A673 (cell line): ENCODE measurements at regions not wholly inside any gene's neighbourhood (a gene's known extent, or its start where the extent isn't known, plus 50 kb on each side); places are given as distances from the start of the nearest gene placed in this dataset.

Source experiments
- EZH2 ChIP-seq: fragments of 200-600 bp; sonication (generic); IDR thresholded peaks from 2 replicates; pipeline ENCODE4 v1.6.1; 2017; ENCODE audit warnings: borderline replicate concordance, low read depth, mild to moderate bottlenecking, mixed read lengths, antibody characterized with exemption, low read length; ENCODE audit not compliant: poor library complexity, severe bottlenecking
- TF ChIP-seq, protein P1 (sequence below): fragments of 300-800, 200-600 bp; sonication (generic); conservative IDR thresholded peaks from 2 replicates; pipeline ENCODE4 v1.5.1; 2017; ENCODE audit warnings: low read depth, mild to moderate bottlenecking, antibody characterized with exemption, low read length, moderate library complexity, mixed read lengths

- TF ChIP-seq, protein P1, sequence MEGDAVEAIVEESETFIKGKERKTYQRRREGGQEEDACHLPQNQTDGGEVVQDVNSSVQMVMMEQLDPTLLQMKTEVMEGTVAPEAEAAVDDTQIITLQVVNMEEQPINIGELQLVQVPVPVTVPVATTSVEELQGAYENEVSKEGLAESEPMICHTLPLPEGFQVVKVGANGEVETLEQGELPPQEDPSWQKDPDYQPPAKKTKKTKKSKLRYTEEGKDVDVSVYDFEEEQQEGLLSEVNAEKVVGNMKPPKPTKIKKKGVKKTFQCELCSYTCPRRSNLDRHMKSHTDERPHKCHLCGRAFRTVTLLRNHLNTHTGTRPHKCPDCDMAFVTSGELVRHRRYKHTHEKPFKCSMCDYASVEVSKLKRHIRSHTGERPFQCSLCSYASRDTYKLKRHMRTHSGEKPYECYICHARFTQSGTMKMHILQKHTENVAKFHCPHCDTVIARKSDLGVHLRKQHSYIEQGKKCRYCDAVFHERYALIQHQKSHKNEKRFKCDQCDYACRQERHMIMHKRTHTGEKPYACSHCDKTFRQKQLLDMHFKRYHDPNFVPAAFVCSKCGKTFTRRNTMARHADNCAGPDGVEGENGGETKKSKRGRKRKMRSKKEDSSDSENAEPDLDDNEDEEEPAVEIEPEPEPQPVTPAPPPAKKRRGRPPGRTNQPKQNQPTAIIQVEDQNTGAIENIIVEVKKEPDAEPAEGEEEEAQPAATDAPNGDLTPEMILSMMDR, result no peak
- no peak for TF ChIP-seq EZH2
Observed at GRCh38 chr2:5041501-5041900, 650.7 kb upstream of the SOX11 start.
